OCI-LY7 (cell line): ENCODE measurements at regions not wholly inside any gene's neighbourhood (a gene's known extent, or its start where the extent isn't known, plus 50 kb on each side); places are given as distances from the start of the nearest gene placed in this dataset.

ENCODE experiments used
- BruUV-seq: library from RNA; stranded (reverse); fragments of 400-500 nt; replicated peaks from 2 replicates; lab custom pipeline; 2021; lab: Mats Ljungman, UMichigan
- CTCF ChIA-PET: fragments of 300-600 bp; sonication (Branson Sonifier 250); formaldehyde crosslinking; loops from one replicate; lab custom pipeline; 2022; ENCODE audit warnings: antibody characterized with exemption; ENCODE audit not compliant: unreplicated experiment; lab: Charles Lee
- POLR2A ChIA-PET: fragments of 300-600 bp; sonication (Branson Sonifier 250); formaldehyde crosslinking; loops from one replicate; lab custom pipeline; 2022; ENCODE audit warnings: antibody characterized with exemption; lab: Charles Lee
- DNase-seq: peaks from one replicate; pipeline ENCODE4 v3.0.0-alpha.2; 2015; ENCODE audit warnings: low spot score
- H2AFZ ChIP-seq: fragments of 200-600 bp; sonication (generic), shearing (Covaris generic); 2 replicates; pipeline ENCODE4 v1.6.1; 2014; ENCODE audit warnings: mild to moderate bottlenecking, antibody characterized with exemption, low read length, moderate library complexity
- H3K27ac ChIP-seq: fragments of 200-600 bp; sonication (generic); 2 replicates; pipeline ENCODE4 v1.5.1; 2014; ENCODE audit warnings: mixed run types, low read depth, mild to moderate bottlenecking, moderate library complexity, low read length, inconsistent platforms; ENCODE audit not compliant: poor library complexity, severe bottlenecking
- H3K36me3 ChIP-seq: fragments of 200-600 bp; sonication (generic); 2 replicates; pipeline ENCODE4 v1.6.1; 2014; ENCODE audit warnings: mild to moderate bottlenecking, antibody characterized with exemption, low read length, moderate library complexity, mixed read lengths; ENCODE audit not compliant: insufficient read depth
- H3K4me1 ChIP-seq: fragments of 200-600 bp; sonication (generic); 2 replicates; pipeline ENCODE4 v1.5.1; 2014; ENCODE audit warnings: mild to moderate bottlenecking, low read length; ENCODE audit not compliant: insufficient read depth, poor library complexity, severe bottlenecking
- H3K4me2 ChIP-seq: fragments of 200-600 bp; sonication (generic); 2 replicates; pipeline ENCODE4 v1.6.1; 2014; ENCODE audit warnings: mild to moderate bottlenecking, low read length
- H3K4me3 ChIP-seq: fragments of 200-600 bp; sonication (generic); 2 replicates; pipeline ENCODE4 v1.5.1; 2014; ENCODE audit warnings: mild to moderate bottlenecking, low read depth, low read length; ENCODE audit not compliant: poor library complexity, severe bottlenecking
- H3K79me2 ChIP-seq: fragments of 200-600 bp; sonication (generic); 2 replicates; pipeline ENCODE4 v1.6.1; 2016; ENCODE audit warnings: low read depth, mild to moderate bottlenecking, low read length, moderate library complexity, mixed read lengths; ENCODE audit not compliant: insufficient read depth
- H3K9me2 ChIP-seq: fragments of 200-600 bp; sonication (generic); 2 replicates; pipeline ENCODE4 v1.6.1; 2016; ENCODE audit warnings: mild to moderate bottlenecking, low read length, mixed read lengths; ENCODE audit not compliant: insufficient read depth
- H3K9me3 ChIP-seq: fragments of 200-600 bp; sonication (generic); 2 replicates; pipeline ENCODE4 v1.6.1; 2014; ENCODE audit warnings: mild to moderate bottlenecking, mixed run types, low read length, mixed read lengths
- H4K20me1 ChIP-seq: fragments of 200-600 bp; sonication (generic); 2 replicates; pipeline ENCODE4 v1.6.1; 2014; ENCODE audit warnings: mild to moderate bottlenecking, antibody characterized with exemption, low read length, moderate library complexity, mixed read lengths; ENCODE audit not compliant: insufficient read depth
- EZH2phosphoT487 ChIP-seq: fragments of 200-600 bp; sonication (generic); IDR thresholded peaks from 2 replicates; pipeline ENCODE4 v1.6.1; 2018; ENCODE audit warnings: low read depth, borderline replicate concordance, mild to moderate bottlenecking, mixed run types, antibody characterized with exemption, low read length, moderate library complexity, mixed read lengths
- intact Hi-C: fragments of 100-400 bp; cut with micrococcal nuclease; formaldehyde crosslinking; loops from one replicate; pipeline ENCODE4 v1.10.0; 2022; ENCODE audit not compliant: unreplicated experiment
- TF ChIP-seq, protein P1 (sequence below): fragments of 200-600 bp; sonication (generic); conservative IDR thresholded peaks from 2 replicates; pipeline ENCODE4 v1.5.1; 2014; ENCODE audit warnings: mild to moderate bottlenecking, antibody characterized with exemption, low read length, moderate library complexity, mixed read lengths

GRCh38 chr7:130943981-130944380 lies 210.0 kb upstream of the KLF14 start:
- Histone ChIP-seq H3K4me3 (peak overlapping the region; percentile 66), H3K4me2 (peak overlapping the region; percentile 98), H3K4me1 (peaks cover 58% of the 10 kb centered on the region)

GRCh38 chr7:130944997-130945396 lies 211.0 kb upstream of the KLF14 start:
- Histone ChIP-seq H2AFZ (no peak overlapping the region), H4K20me1 (no peaks in the 10 kb centered on the region), H3K4me3 (no peak overlapping the region), H3K9me2 (no peaks in the 10 kb centered on the region), H3K79me2 (peaks cover 32% of the 10 kb centered on the region; the same call in 1 of the 2 replicates), H3K4me1 (peaks cover 58% of the 10 kb centered on the region), H3K36me3 (peaks cover 13% of the 10 kb centered on the region), H3K9me3 (no peaks in the 10 kb centered on the region), H3K4me2 (peak overlapping the region; percentile 34), H3K27ac (peak overlapping the region; percentile 43)
- BruUV-seq = no TSS peak
- ChIA-PET CTCF (no interaction called here), POLR2A (interaction anchor here (0.9 to 4.3 kb wide), 4 partner anchors 9 to 46 kb away, joined by 3 to 32 read pairs (median 4); no protein-coding TSS in a partner anchor)
- no peak for TF ChIP-seq EZH2phosphoT487
- TF ChIP-seq, protein P1, sequence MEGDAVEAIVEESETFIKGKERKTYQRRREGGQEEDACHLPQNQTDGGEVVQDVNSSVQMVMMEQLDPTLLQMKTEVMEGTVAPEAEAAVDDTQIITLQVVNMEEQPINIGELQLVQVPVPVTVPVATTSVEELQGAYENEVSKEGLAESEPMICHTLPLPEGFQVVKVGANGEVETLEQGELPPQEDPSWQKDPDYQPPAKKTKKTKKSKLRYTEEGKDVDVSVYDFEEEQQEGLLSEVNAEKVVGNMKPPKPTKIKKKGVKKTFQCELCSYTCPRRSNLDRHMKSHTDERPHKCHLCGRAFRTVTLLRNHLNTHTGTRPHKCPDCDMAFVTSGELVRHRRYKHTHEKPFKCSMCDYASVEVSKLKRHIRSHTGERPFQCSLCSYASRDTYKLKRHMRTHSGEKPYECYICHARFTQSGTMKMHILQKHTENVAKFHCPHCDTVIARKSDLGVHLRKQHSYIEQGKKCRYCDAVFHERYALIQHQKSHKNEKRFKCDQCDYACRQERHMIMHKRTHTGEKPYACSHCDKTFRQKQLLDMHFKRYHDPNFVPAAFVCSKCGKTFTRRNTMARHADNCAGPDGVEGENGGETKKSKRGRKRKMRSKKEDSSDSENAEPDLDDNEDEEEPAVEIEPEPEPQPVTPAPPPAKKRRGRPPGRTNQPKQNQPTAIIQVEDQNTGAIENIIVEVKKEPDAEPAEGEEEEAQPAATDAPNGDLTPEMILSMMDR = no peak
- intact Hi-C loops = no loop called here
- DNase-seq = no peak

More at GRCh38 chr7:130943981-130944380, 210.0 kb upstream of the KLF14 start:
- H3K27ac ChIP-seq = peak overlapping the region; percentile 47
- DNase-seq = no peak
- H3K9me2 ChIP-seq = no peaks in the 10 kb centered on the region
- CTCF ChIA-PET = no interaction called here
- POLR2A ChIA-PET = interaction anchor here (0.7 to 4.3 kb wide), 6 partner anchors 9 to 377 kb away, joined by 3 to 32 read pairs (median 3); no protein-coding TSS in a partner anchor
- no TSS peak for BruUV-seq
- H3K9me3 ChIP-seq = no peaks in the 10 kb centered on the region
- H3K79me2 ChIP-seq = peaks cover 32% of the 10 kb centered on the region; the same call in 1 of the 2 replicates
- intact Hi-C loops = no loop called here
- H4K20me1 ChIP-seq = no peaks in the 10 kb centered on the region
- H3K36me3 ChIP-seq = peaks cover 13% of the 10 kb centered on the region; the same call in 1 of the 2 replicates
- no peak for TF ChIP-seq EZH2phosphoT487
- TF ChIP-seq, protein P1 = no peak
- H2AFZ ChIP-seq = peak overlapping the region; percentile 67; the same call in 1 of the 2 replicates

- Histone ChIP-seq H3K9me3 (no peaks in the 10 kb centered on the region), H3K79me2 (peaks cover 32% of the 10 kb centered on the region; the same call in 1 of the 2 replicates), H3K36me3 (peaks cover 13% of the 10 kb centered on the region), H3K9me2 (no peaks in the 10 kb centered on the region), H2AFZ (no peak overlapping the region), H4K20me1 (no peaks in the 10 kb centered on the region), H3K4me2 (peak overlapping the region; percentile 34; the same call in 1 of the 2 replicates), H3K4me1 (peaks cover 57% of the 10 kb centered on the region), H3K4me3 (no peak overlapping the region), H3K27ac (peak overlapping the region; percentile 43)
- POLR2A ChIA-PET = interaction anchor here (0.6 to 4.3 kb wide), 8 partner anchors 10 to 613 kb away, joined by 3 to 32 read pairs (median 6); no protein-coding TSS in a partner anchor
- no peak for DNase-seq
- TF ChIP-seq, protein P1 = no peak
- TF ChIP-seq EZH2phosphoT487 = no peak
- intact Hi-C loops = no loop called here
- CTCF ChIA-PET = no interaction called here
- BruUV-seq = no TSS peak
Observed at GRCh38 chr7:130945411-130945811, 211.4 kb upstream of the KLF14 start.
